ENCODE measurements at regions not wholly inside any gene's neighbourhood (a gene's known extent, or its start where the extent isn't known, plus 50 kb on each side); places are given as distances from the start of the nearest gene placed in this dataset.
A peak's percentile ranks its signal among the peaks of the same experiment; 100 is the strongest.
"Not testable (repeated sequence)": the region's sequence is repeated elsewhere in the genome, so short reads cannot be mapped to it uniquely, and the experiment has no call there.

GRCh38 chr9:102507044-102507687 lies 488.0 kb upstream of the CYLC2 start:
- Histone ChIP-seq H3K27ac (no peak overlapping the region), H3K4me3 (no peak overlapping the region), H3K4me1 (no peaks in the 10 kb centered on the region), H3K27me3 (no peaks in the 10 kb centered on the region), H3K36me3 (no peaks in the 10 kb centered on the region), H3K9me3 (no peaks in the 10 kb centered on the region)
- DNase-seq (no peak), ATAC-seq (ENCODE audit: low FRiP score in 2 of 2) (no peak)
- TF ChIP-seq POLR2A (IDR thresholded peaks at IDR 0.05) = no peak
- TF ChIP-seq CTCF (IDR thresholded peaks at IDR 0.05) = no peak
- no peak for TF ChIP-seq POLR2AphosphoS5 (IDR thresholded peaks at IDR 0.05)
- 38 to 48% methylated on average over 2 of the region's 2 CpGs for WGBS, 2 donors

GRCh38 chr9:102506406-102506805 lies 488.7 kb upstream of the CYLC2 start:
- TF ChIP-seq EP300 (IDR thresholded peaks at IDR 0.05) (no peak), POLR2AphosphoS5 (IDR thresholded peaks at IDR 0.05) (no peak), POLR2A (IDR thresholded peaks at IDR 0.05) (no peak), CTCF (IDR thresholded peaks at IDR 0.05) (no peak)
- Histone ChIP-seq H3K9me3 (no peaks in the 10 kb centered on the region), H3K36me3 (no peaks in the 10 kb centered on the region), H3K27ac (no peak overlapping the region), H3K4me1 (no peaks in the 10 kb centered on the region), H3K27me3 (no peaks in the 10 kb centered on the region), H3K4me3 (no peak overlapping the region)
- DNase-seq (no peak), ATAC-seq (ENCODE audit: low FRiP score in 2 of 2) (no peak)
- 62 to 77% methylated on average over 1 of the region's 1 CpG for WGBS, 2 donors

GRCh38 chr9:102499468-102499867 lies 495.7 kb upstream of the CYLC2 start:
- Histone ChIP-seq H3K9me3 (no peaks in the 10 kb centered on the region), H3K27ac (no peak overlapping the region), H3K4me1 (no peaks in the 10 kb centered on the region), H3K36me3 (no peaks in the 10 kb centered on the region), H3K4me3 (no peak overlapping the region), H3K27me3 (no peaks in the 10 kb centered on the region)
- 38 to 46% methylated on average over 1 of the region's 1 CpG for WGBS, 2 donors
- DNase-seq (no peak), ATAC-seq (ENCODE audit: low FRiP score in 2 of 2) (no peak)
- no peak for TF ChIP-seq EP300 (IDR thresholded peaks at IDR 0.05)
- no peak for TF ChIP-seq POLR2AphosphoS5 (IDR thresholded peaks at IDR 0.05)

DNA sequence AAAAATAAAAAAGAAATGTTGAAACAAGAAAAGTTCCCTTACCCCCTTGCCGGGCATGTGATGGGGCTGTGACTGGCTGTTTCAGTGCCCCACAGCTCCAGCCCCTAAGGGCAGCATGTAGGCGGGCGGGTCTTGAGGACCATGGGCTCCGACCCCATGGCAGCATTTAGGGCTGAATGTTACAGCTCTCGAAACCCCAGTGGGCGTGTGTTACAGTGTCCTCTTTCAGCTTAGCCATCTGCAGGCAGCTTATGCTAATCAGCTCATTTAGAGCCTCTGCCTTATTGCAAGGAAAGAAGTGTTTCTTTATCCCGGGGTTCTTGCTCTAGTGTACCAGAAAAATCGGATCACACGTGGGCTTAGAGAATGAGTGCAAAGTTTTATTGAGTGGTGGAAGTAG lies 497.4 kb upstream of the CYLC2 start:
- Histone ChIP-seq H3K4me3 (no peak overlapping the region), H3K27ac (no peak overlapping the region), H3K4me1 (no peaks in the 10 kb centered on the region), H3K27me3 (no peaks in the 10 kb centered on the region), H3K9me3 (no peaks in the 10 kb centered on the region), H3K36me3 (no peaks in the 10 kb centered on the region)
- ATAC-seq (ENCODE audit: low FRiP score in 2 of 2) (no peak), DNase-seq (no peak)
- 84 to 89% methylated on average over 9 of the region's 9 CpGs for WGBS, 2 donors
- TF ChIP-seq EP300 (IDR thresholded peaks at IDR 0.05) (no peak), POLR2A (IDR thresholded peaks at IDR 0.05) (no peak)

GRCh38 chr9:102486976-102487375 lies 508.2 kb upstream of the CYLC2 start:
- H3K27ac ChIP-seq; H3K9me3 ChIP-seq; H3K4me1 ChIP-seq; H3K4me3 ChIP-seq; H3K27me3 ChIP-seq; H3K36me3 ChIP-seq; ATAC-seq (ENCODE audit: low FRiP score in 2 of 2): not testable (repeated sequence)
- peak in 1 of 2 donors; percentile 68 for DNase-seq
- 87 to 94% methylated on average over 10 to 15 of the region's 25 CpGs for WGBS, 2 donors

DNA sequence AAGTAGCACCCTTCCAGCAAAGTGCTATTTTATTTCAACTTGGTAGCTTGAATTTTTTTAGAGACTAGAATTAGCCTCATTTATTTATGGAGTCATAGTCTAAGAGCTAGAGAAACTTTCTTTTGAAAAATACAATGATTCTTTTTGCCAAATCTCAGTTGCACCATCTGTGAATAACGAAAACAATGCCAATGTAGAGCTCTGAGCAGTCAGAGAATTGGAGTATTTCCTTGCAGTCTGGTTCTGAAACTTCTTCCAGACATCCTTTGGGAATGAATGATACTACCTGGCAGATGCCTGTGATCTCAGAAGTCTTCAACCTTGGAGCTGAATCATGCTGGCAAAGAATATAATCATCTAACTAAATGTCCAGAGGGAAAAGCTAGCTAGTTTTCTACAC lies 511.5 kb upstream of the CYLC2 start:
- Histone ChIP-seq H3K27me3 (no peaks in the 10 kb centered on the region), H3K4me1 (no peaks in the 10 kb centered on the region), H3K9me3 (no peaks in the 10 kb centered on the region), H3K36me3 (no peaks in the 10 kb centered on the region), H3K27ac (no peak overlapping the region), H3K4me3 (no peak overlapping the region)
- TF ChIP-seq POLR2A (IDR thresholded peaks at IDR 0.05) = no peak
- no peak for ATAC-seq (ENCODE audit: low FRiP score in 2 of 2)
- 55 to 62% methylated on average over 1 of the region's 1 CpG for WGBS, 2 donors
- no peak for DNase-seq

- no peak overlapping the region for H3K27ac ChIP-seq
- TF ChIP-seq POLR2AphosphoS5 (IDR thresholded peaks at IDR 0.05) (no peak), CTCF (IDR thresholded peaks at IDR 0.05) (no peak), POLR2A (IDR thresholded peaks at IDR 0.05) (no peak), EP300 (IDR thresholded peaks at IDR 0.05) (no peak)
- no peaks in the 10 kb centered on the region for H3K36me3 ChIP-seq
- DNase-seq (no peak), ATAC-seq (ENCODE audit: low FRiP score in 2 of 2) (no peak)
- no peaks in the 10 kb centered on the region for H3K27me3 ChIP-seq
- WGBS, 2 donors = 85 to 93% methylated on average over 1 of the region's 1 CpG
- no peaks in the 10 kb centered on the region for H3K9me3 ChIP-seq
- H3K4me3 ChIP-seq = no peak overlapping the region
- H3K4me1 ChIP-seq = no peaks in the 10 kb centered on the region
Observed at GRCh38 chr9:102482776-102483175, 512.4 kb upstream of the CYLC2 start.

Data from upper lobe of left lung (tissue), 6 donors.